Caki2 (cell line): ENCODE measurements at regions not wholly inside any gene's neighbourhood (a gene's known extent, or its start where the extent isn't known, plus 50 kb on each side); places are given as distances from the start of the nearest gene placed in this dataset.
"Not testable (repeated sequence)": the region's sequence is repeated elsewhere in the genome, so short reads cannot be mapped to it uniquely, and the experiment has no call there.

Experiments used
- DNase-seq: peaks from one replicate; pipeline ENCODE4 v3.0.0-alpha.2; 2015; ENCODE audit warnings: low read depth
- in situ Hi-C: cut with HindIII; loops from 2 replicates; pipeline ENCODE4 v1.10.0; 2016; ENCODE audit warnings: low sequenced_read_pairs, low pct_unique_long_range_greater_than_20kb, mixed read lengths

DNA sequence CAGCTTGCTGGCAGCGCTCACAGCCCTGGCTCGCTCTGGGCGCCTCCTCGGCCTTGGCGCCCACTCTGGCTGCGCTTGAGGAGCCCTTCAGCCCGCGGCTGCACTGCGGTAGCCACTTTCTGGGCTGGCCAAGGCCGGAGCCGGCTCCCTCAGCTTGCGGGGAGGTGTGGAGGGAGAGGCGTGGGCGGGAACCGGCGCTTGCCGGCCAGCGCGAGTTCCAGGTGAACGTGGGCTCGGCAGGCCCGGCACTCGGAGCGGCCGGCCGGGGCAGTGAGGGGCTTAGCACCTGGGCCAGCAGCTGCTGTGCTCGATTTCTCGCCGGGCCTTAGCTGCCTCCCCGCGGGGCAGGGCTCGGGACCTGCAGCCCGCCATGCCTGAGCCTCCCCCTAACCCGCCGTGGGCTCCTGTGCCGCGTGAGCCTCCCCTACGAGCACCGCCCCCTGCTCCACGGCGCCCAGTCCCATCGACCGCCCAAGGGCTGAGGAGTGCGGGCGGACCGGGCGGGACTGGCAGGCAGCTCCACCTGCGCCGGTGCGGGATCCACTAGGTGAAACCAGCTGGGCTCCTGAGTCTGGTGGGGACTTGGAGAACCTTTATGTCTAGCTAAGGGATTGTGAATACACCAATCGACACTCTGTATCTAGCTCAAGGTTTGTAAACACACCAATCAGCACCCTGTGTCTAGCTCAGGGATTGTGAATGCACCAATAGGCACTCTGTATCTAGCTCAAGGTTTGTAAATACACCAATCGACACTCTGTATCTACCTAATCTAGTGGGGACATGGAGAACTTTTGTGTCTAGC is 1090.1 kb upstream of the TMPRSS15 start:
- in situ Hi-C loops, DNase-seq: not testable (repeated sequence)

DNA sequence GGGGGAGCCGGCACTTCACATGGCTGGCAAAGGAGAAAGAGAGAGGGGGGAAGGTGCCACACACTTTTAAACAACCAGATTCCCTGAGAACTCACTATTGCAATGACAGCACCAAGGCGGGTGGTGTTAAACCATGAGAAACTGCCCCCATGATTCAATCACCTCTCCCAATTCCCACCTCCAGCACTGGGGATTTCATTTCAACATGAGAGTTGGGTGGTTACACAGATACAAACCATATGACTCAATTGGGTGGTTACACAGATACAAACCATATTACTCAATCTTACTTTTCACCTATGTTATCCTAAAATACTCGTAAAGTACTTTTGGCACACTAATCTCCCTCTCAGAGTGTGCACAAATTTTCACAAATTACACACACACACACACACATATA is 1097.5 kb upstream of the TMPRSS15 start:
- in situ Hi-C loops, result no loop called here
- DNase-seq, result no peak

DNA sequence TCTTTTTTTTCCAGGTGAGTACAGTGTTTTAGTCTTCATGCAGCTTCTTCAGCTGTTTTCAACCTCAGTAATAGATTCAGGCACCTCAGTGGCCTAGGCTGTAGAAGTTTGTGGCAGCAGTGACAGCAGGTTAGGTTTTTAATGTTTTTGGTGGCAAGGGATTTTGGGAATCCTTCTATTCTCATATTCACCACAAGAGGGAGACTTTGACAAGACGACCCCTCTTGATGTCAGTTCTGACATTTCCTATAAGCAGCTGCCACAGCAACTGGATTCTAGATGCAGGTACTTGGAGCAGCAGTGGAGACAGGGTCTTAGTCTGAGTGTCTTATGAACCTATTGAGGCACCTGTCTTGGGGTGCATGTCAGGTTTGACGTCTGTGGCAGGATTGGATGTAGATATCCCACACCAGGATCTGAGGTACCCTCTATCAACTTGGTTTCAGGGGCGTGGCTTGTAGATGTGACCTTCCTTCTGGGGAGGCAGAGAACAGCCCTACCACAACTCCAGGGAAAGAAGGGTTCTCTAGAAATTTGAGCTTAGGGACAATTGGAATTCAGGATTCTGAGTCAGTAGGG is 1104.2 kb upstream of the TMPRSS15 start:
- in situ Hi-C loops, result no loop called here
- DNase-seq, result peak; percentile 27

DNA sequence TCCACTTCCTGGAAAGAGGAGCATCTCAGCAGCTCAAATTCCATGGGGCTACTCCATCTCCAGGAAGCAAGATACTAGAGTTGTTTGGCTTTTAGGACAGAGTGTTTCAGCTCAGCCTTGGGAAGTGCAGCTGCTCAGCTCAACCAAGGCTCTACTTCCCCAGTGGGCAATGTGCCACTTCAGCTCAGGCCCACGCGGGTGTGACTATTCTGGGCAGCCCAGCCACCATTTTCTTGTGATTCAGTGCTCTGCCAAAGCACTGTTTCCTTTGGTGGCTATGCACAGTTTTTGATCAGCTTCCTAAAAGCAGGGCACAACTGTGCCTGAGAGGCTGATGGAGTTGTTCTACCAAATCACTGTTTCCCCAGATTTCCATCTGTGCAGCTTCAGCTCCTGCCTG is 1104.9 kb upstream of the TMPRSS15 start:
- in situ Hi-C loops, result no loop called here
- no peak for DNase-seq

DNA sequence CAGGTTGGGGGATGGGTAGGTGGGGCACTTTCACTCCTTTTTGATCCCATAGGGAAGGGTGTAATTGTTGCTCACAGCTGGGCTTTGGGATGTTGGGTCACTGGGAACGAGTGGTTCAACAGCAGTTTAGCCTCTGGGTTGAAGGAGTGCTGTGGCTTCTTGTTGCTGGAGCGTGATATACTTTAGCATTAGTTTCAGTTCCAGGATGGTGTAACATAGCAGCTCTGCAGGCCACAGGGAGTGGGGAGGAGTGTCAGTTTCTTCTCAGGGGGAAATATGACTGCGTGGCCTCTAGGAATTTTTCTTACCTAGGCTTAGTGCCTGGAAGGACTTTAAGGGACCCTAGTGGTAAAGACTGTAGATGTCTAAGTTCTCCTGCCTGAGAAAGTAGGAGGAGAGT is 1105.3 kb upstream of the TMPRSS15 start:
- in situ Hi-C loops, result no loop called here
- no peak for DNase-seq

DNA sequence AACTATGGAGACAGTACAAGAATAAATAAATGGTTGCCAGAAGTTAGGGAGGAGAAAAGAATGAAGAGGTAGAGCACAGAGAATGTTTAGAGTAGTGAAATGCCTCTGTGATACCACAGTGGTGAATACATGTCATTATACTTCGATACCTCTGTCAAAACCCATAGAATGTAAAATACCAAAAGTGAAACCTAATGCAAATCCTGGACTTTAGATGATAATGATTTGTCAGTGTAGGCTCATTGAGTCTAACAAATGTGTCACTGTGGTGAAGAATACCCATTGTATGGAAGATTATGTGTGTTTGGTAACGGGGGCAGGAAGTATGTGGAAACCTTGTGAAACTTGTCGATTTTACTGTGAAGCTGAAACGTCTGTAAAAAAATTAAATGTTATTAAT is 1106.5 kb upstream of the TMPRSS15 start:
- in situ Hi-C loops, result no loop called here
- DNase-seq, result no peak

DNA sequence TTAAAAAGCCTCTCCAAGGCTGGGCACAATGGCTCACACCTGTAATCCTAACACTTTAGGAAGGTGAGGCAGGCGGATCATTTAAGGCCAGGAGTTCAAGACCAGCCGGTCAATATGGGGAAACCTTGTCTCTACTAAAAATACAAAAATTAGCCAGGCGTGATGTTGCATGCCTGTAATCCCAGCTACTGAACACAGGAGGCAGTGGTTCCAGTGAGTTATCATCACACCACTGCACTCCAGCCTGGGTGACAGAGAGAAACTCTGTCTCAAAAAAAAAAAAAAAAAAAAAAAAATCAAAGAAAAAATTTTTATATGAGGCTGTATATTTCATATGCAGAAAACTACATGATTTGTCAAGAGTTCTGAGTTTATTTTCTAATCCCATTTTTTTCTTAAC is 1107.1 kb upstream of the TMPRSS15 start:
- no peak for DNase-seq
- in situ Hi-C loops, result no loop called here

DNA sequence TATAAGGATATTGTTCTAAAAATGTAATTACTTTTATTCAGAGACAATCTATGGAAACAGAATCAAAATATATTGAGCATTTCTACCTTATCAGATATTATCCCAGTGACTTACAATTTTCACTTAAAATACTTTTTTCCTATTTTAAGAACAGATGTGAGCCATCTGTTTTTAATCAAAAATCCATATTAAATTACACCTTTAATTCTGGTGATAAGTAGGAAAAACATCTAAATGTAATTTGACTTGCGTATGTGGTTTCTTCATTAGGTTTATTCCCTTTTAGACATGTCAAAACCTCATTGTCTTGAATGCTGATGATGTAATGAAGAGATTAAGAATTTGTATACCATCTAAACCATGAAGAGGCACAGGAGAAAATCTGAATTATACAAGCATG is 1118.8 kb upstream of the TMPRSS15 start:
- in situ Hi-C loops, result no loop called here
- DNase-seq, result no peak

DNA sequence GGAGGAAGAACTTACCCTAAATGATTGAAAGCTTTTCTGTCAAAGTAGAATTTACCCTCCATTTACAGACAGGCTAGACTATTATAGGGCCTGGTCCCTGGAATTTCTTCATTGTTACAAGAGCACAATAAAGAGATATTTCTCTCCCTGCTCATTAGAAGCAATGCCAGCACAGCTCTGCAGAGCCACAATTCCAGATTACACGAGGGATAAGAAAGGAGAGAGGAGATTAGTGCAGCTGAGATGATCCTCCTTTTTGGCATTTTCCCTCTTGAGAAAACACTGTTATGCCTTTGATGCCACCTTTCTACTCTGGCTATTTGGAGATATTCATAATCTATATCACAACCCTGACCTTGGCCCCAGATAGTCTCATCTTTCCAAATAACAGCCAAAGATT is 1119.5 kb upstream of the TMPRSS15 start:
- no peak for DNase-seq
- in situ Hi-C loops, result no loop called here

DNA sequence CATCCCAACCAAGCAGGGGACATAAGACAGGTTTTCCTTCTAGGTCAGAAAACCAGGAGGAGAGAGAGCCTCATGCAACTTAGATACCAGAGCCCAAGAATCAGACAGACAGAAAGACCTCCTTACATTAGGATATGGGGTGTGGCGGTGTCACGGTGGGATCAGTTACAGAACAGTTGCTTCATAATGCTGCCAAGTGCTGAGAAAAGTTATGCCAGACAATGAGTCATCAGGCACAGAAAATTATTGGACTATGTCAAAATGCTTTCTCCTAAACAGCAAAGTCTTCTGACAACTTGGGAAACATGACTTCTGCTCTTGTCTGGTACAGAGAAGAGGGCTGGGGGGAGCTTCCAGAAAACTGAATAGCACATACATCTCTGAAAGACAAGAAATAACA is 1120.2 kb upstream of the TMPRSS15 start:
- in situ Hi-C loops, result no loop called here
- peak; percentile 58 for DNase-seq

DNA sequence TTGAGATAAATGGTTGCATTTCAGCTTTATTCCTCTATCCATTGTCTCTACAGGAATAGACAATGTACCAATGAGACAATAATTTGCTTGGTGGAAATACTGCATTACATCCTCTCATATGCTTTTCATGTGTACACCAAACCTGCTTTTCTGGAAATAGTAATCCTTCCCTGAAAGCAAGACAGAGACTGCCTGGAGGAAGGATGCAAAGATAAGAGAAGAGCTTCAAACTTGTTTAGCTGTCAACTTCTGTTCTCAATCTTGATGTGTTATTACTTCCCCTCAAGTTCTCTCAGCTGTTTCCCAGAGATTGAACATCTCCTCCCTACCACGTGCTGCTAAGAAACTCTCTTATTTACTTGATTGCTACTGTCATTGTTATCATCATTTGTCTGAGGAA is 1125.4 kb upstream of the TMPRSS15 start:
- DNase-seq, result no peak
- in situ Hi-C loops, result no loop called here

DNA sequence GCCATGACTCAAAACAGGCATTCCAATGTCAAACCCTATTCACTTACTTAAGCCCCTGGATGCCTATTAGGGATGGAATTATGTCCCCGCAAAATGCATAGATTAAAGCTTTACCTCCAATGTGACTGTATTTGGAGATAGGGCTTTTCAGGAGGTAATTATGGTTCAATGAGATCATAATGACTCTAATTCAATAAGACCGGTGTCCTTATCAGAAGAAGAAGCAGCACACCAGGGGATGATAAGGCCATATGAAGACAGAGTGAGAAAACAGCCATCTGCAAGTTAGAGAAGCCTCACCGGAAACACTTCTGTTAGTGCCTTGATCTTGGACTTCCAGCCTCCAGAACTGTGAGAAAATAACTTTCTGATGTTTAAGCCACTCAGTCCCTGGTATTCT is 1131.8 kb upstream of the TMPRSS15 start:
- no peak for DNase-seq
- in situ Hi-C loops, result no loop called here

DNA sequence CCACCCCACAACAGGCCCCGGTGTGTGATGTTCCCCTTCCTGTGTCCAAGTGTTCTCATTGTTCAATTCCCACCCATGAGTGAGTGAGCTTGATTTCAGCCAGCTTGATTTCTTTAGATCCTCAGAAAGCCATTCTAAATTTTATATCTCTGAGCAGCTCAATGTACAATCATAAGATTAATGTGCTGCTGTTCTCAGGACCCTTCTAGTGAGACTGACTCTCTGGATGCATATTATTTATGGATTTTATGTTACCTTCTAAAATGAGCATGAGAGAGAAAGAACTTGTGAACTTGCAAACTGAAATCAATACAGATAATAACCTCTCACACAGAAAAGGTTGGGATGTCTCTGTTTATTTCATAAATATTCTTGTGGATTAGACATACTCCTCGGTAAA is 1133.5 kb upstream of the TMPRSS15 start:
- DNase-seq, result no peak
- in situ Hi-C loops, result no loop called here

DNA sequence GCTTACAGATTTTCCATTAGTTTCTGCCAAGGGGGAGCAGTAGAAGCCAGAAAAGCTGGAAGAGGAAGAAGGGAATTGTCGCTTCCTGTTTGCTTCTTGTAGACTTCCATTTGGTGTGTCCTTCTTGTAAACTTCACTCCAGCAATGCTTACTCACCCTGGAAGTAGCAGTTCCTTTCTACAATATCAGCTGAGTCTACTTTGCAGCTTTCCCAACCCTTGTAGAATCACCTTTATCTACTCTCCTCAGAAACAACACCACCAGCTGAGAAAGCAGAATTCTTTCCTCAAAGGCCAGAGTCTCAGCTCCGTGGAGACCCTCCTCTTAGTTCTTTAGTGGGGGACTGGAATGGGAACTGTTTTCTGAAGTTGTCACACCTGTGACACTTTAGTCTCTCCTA is 1136.7 kb upstream of the TMPRSS15 start:
- in situ Hi-C loops, result no loop called here
- DNase-seq, result no peak

DNA sequence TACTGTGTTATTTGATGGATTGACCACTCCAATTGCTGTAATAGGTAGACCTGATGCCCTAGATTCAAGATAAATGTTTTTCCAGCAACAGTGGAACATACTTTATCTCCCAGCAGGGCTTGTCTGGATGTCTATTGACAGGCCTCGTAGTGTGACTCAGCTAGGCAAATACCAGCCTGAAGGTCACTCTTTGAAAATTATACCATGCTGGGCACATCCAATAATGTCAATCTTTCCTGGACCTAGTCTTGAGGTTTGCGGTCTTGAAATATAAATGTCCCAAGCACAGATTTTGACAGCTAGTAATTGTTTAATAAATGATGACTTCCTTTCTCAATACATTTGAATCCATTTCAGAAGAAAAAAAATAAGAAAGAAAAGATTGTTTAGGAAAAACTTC is 1138.0 kb upstream of the TMPRSS15 start:
- DNase-seq, result no peak
- in situ Hi-C loops, result no loop called here

DNA sequence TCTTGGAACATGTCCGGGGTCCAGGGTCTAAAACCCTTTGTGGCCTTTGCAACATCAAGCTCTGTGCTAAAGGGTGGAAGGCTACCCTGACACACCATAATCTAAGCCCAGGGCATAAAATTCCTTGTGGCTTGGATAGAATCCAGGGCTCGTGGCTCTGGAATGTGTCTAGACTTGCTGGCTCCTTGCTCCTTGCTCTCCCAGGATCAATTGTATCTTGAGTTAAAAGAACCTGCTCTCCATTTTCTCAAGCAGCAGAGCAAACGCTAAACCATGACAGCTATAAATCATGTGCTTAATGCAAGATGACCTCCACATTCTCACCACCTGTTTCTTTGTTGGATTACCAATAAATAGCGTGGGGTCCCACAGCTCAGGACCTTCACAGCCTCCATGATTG is 1140.9 kb upstream of the TMPRSS15 start:
- in situ Hi-C loops, result not testable (repeated sequence)
- peak; percentile 19 for DNase-seq

DNA sequence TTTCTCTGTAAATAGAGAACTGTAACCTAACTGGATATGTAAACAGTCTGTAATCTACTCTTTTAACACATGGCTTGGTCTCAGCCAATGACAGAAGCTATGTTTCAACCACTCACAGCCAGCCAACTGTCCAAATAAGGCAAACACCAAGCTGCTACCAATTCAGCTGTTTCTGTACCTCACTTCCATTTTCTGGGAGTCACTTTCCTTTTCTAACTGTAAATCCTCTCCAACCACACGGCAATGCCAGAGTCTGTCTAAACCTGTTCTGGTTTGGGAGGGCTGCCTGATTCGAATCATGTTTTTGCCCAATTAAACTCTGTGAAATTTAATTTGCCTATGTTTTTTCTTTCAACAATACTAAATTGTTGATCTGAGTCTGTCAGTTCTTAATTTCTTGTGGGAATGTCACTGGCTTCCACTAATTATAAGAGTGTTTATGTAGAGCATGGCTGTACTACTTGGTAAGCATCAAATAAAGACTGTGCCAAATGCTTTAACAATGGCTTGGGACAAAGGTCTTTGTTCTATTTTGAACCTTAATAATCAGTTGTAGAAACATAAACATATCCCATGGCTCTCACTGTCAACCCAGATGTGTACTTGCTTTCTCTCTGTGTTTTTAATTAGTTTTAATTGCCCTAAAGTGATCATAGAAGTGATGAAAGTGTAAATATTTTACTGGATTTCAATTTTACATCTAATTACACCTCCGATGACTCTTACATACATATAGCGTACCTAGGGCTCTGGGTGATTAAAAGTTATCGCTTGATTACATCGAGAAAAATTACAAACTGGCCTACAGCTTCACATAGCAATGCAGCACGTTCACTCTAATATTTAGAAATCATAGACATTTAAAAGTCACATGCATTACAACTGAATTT is 1144.6 kb upstream of the TMPRSS15 start:
- no peak for DNase-seq
- in situ Hi-C loops, result no loop called here

DNA sequence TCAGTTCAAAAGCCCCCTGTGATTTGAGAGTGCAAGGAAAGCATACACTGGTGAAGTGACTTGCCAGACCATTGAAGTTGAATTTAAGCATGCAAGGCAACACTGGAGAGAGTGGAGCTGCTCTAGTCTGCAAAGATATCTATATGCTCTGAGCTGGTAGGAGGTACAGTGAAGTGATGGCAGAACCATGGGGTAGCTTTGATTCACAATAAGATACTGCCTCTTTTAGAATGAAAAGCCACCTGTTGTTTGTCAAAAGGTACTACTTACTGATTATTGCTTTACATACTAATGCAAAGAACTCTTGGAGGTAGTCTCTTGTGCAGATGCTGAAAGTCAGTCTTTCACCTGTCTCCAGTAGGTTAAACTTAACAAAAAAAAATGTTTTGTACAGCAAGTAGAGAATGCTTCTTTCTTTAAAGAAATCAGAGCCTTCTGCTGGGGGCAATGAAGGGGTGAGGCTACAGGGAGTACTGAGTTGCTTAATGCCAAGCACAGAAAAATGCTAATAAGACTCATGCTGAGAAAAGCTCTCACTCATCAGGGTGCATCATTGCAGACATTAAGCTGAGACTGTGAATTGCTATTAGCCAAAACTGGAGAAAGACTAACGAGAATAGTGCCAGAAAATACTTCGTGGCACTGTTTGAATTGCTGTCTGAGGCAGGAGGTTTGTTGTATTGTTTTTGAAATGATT is 1150.5 kb upstream of the TMPRSS15 start:
- no peak for DNase-seq
- in situ Hi-C loops, result no loop called here

DNA sequence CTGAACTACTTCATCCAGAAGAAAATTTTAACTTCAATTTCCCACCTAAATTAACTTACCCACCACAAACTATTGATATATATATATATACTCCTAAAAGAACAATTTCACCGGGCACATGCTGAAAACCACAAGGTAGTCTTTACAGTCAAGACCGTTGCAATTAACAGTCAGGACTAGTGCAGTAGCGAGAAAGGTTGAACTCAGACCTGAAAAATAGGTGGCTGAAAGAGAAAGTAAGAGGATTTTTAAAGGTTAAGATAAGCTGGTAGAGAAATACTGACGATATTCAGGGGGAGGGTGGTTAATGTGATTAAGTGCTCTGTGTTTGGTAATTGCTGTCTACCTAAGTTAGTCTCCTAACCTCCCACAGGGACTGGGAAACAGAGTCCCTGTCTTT is 1153.5 kb upstream of the TMPRSS15 start:
- in situ Hi-C loops, result no loop called here
- no peak for DNase-seq
